H9 (cell line): ENCODE measurements at regions not wholly inside any gene's neighbourhood (a gene's known extent, or its start where the extent isn't known, plus 50 kb on each side); places are given as distances from the start of the nearest gene placed in this dataset.
"Not testable (repeated sequence)": the region's sequence is repeated elsewhere in the genome, so short reads cannot be mapped to it uniquely, and the experiment has no call there.

ENCODE experiments used
- DNase-seq: peaks from one replicate; pipeline ENCODE4 v3.0.0-alpha.2; 2017
- H2AFZ ChIP-seq: one replicate; pipeline ENCODE4 v1.6.1; 2013; ENCODE audit warnings: mild to moderate bottlenecking, low read length, control low read depth, moderate library complexity
- H2AK5ac ChIP-seq: 2 replicates; pipeline ENCODE4 v1.6.1; 2013; ENCODE audit warnings: low read length, control low read depth, mixed read lengths; ENCODE audit not compliant: insufficient read length
- H2BK120ac ChIP-seq: one replicate; pipeline ENCODE4 v1.6.1; 2013; ENCODE audit warnings: low read depth, mild to moderate bottlenecking, low read length, control low read depth, inconsistent platforms; ENCODE audit not compliant: poor library complexity, severe bottlenecking
- H2BK12ac ChIP-seq: 2 replicates; pipeline ENCODE4 v1.6.1; 2013; ENCODE audit warnings: low read length, control low read depth, mixed read lengths, low read depth; ENCODE audit not compliant: insufficient read length
- H2BK15ac ChIP-seq: 2 replicates; pipeline ENCODE4 v1.6.1; 2013; ENCODE audit warnings: low read depth, low read length, control low read depth
- H2BK20ac ChIP-seq: one replicate; pipeline ENCODE4 v1.6.1; 2013; ENCODE audit warnings: low read depth, mild to moderate bottlenecking, low read length, control low read depth, inconsistent platforms; ENCODE audit not compliant: poor library complexity, severe bottlenecking
- H2BK5ac ChIP-seq: 2 replicates; pipeline ENCODE4 v1.6.1; 2013; ENCODE audit warnings: low read length, control low read depth, mixed read lengths; ENCODE audit not compliant: insufficient read length
- H3K14ac ChIP-seq: 2 replicates; pipeline ENCODE4 v1.6.1; 2013; ENCODE audit warnings: low read length, control low read depth; ENCODE audit not compliant: insufficient read depth
- H3K18ac ChIP-seq: 2 replicates; pipeline ENCODE4 v1.6.1; 2013; ENCODE audit warnings: low read depth, mild to moderate bottlenecking, mixed read lengths, low read length, control low read depth; ENCODE audit not compliant: insufficient read length
- H3K23ac ChIP-seq: 2 replicates; pipeline ENCODE4 v1.6.1; 2013; ENCODE audit warnings: low read length, control low read depth, mixed read lengths, low read depth; ENCODE audit not compliant: insufficient read length
- H3K23me2 ChIP-seq: 2 replicates; pipeline ENCODE4 v1.6.1; 2013; ENCODE audit warnings: low read depth, mild to moderate bottlenecking, mixed read lengths, low read length, control low read depth; ENCODE audit not compliant: insufficient read length, poor library complexity, severe bottlenecking
- H3K27ac ChIP-seq: 2 replicates; pipeline ENCODE4 v1.5.1; 2013; ENCODE audit warnings: low read length, control low read depth, mixed read lengths, low read depth; ENCODE audit not compliant: insufficient read length
- H3K27me3 ChIP-seq: 2 replicates; pipeline ENCODE4 v1.6.1; 2013; ENCODE audit warnings: low read length, control low read depth, inconsistent platforms; ENCODE audit not compliant: insufficient read depth
- H3K4ac ChIP-seq: 2 replicates; pipeline ENCODE4 v1.6.1; 2013; ENCODE audit warnings: low read depth, mild to moderate bottlenecking, control low read depth, inconsistent platforms, low read length, moderate library complexity
- H3K4me1 ChIP-seq: 2 replicates; pipeline ENCODE4 v1.6.1; 2013; ENCODE audit warnings: low read length, control low read depth, inconsistent platforms; ENCODE audit not compliant: insufficient read depth
- H3K4me2 ChIP-seq: 2 replicates; pipeline ENCODE4 v1.6.1; 2013; ENCODE audit warnings: low read length, control low read depth, mixed read lengths; ENCODE audit not compliant: insufficient read length, insufficient read depth
- H3K56ac ChIP-seq: 2 replicates; pipeline ENCODE4 v1.6.1; 2013; ENCODE audit warnings: low read depth, mild to moderate bottlenecking, mixed read lengths, low read length, control low read depth; ENCODE audit not compliant: insufficient read length
- H3K79me1 ChIP-seq: 2 replicates; pipeline ENCODE4 v1.6.1; 2013; ENCODE audit warnings: low read depth, mild to moderate bottlenecking, moderate library complexity, low read length, control low read depth, inconsistent platforms; ENCODE audit not compliant: insufficient read depth, poor library complexity, severe bottlenecking
- H3K79me2 ChIP-seq: 2 replicates; pipeline ENCODE4 v1.6.1; 2013; ENCODE audit warnings: low read length, control low read depth, inconsistent platforms; ENCODE audit not compliant: insufficient read depth
- H3K9ac ChIP-seq: 2 replicates; pipeline ENCODE4 v1.6.1; 2013; ENCODE audit warnings: low read length, control low read depth, mixed read lengths; ENCODE audit not compliant: insufficient read length; ENCODE audit errors: extremely low read depth
- H3K9me3 ChIP-seq: one replicate; pipeline ENCODE4 v1.6.1; 2013; ENCODE audit warnings: low read depth, low read length, inconsistent platforms; ENCODE audit not compliant: control insufficient read depth
- H3T11ph ChIP-seq: one replicate; pipeline ENCODE4 v1.6.1; 2013; ENCODE audit warnings: mild to moderate bottlenecking, low read length, control low read depth, inconsistent platforms
- H4K20me1 ChIP-seq: one replicate; pipeline ENCODE4 v1.6.1; 2013; ENCODE audit not compliant: control insufficient read depth, insufficient read length, insufficient read depth
- H4K5ac ChIP-seq: 2 replicates; pipeline ENCODE4 v1.6.1; 2013; ENCODE audit warnings: low read depth, mild to moderate bottlenecking, mixed read lengths, low read length, control low read depth; ENCODE audit not compliant: insufficient read length
- H4K8ac ChIP-seq: replicated peaks from 2 replicates; pipeline ENCODE4 v1.6.1; 2013; ENCODE audit warnings: low read length, control low read depth, mixed read lengths, low read depth; ENCODE audit not compliant: insufficient read length
- H4K91ac ChIP-seq: 2 replicates; pipeline ENCODE4 v1.6.1; 2013; ENCODE audit warnings: low read depth, mild to moderate bottlenecking, moderate library complexity, mixed read lengths, low read length, control low read depth; ENCODE audit not compliant: insufficient read length
- H3K27ac Mint-ChIP-seq, 3 experiments: 2 replicates in 2 of 3; 3 replicates in 1 of 3; pipeline ENCODE4 v1.8.0; 2020 to 2021; ENCODE audit warnings: mixed read lengths in 3 of 3, mild to moderate bottlenecking in 1 of 3, moderate library complexity in 1 of 3
- H3K27me3 Mint-ChIP-seq: 2 replicates; pipeline ENCODE4 v1.8.0; 2021; ENCODE audit warnings: low read depth, mild to moderate bottlenecking, moderate library complexity, mixed read lengths
- H3K36me3 Mint-ChIP-seq, 3 experiments: 2 replicates in 2 of 3; 3 replicates in 1 of 3; pipeline ENCODE4 v1.8.0; 2020 to 2021; ENCODE audit warnings: low read depth in 3 of 3, mixed read lengths in 3 of 3; ENCODE audit not compliant: insufficient read depth in 1 of 3
- H3K4me1 Mint-ChIP-seq, 2 experiments: 2 replicates each; pipeline ENCODE4 v1.8.0; 2020; ENCODE audit warnings: mixed read lengths in 2 of 2
- H3K4me3 Mint-ChIP-seq, 2 experiments: 2 replicates in 1 of 2; 3 replicates in 1 of 2; pipeline ENCODE4 v1.8.0; 2020 to 2021; ENCODE audit warnings: mild to moderate bottlenecking in 2 of 2, mixed read lengths in 2 of 2, moderate library complexity in 1 of 2
- H3K9me3 Mint-ChIP-seq, 2 experiments: 2 replicates in 1 of 2; 3 replicates in 1 of 2; pipeline ENCODE4 v1.8.0; 2020; ENCODE audit warnings: mild to moderate bottlenecking in 2 of 2, mixed read lengths in 2 of 2, moderate library complexity in 1 of 2
- WGBS: extraction: QIAGEN DNeasy Blood & Tissue Kit; methylation state at CpG from one replicate; pipeline ENCODE4 v1.1.7; 2013; ENCODE audit warnings: missing lambda C conversion rate, low lambda C conversion rate, mixed read lengths; ENCODE audit not compliant: insufficient read length; ENCODE audit errors: extremely low coverage; 5-methylcytosine and 5-hydroxymethylcytosine counted together
- TF ChIP-seq, protein P1 (sequence below): fragments of 200-600 bp; sonication (generic); conservative IDR thresholded peaks from 3 replicates; pipeline ENCODE4 v1.8.0; 2021; ENCODE audit warnings: antibody characterized with exemption, mild to moderate bottlenecking

DNA sequence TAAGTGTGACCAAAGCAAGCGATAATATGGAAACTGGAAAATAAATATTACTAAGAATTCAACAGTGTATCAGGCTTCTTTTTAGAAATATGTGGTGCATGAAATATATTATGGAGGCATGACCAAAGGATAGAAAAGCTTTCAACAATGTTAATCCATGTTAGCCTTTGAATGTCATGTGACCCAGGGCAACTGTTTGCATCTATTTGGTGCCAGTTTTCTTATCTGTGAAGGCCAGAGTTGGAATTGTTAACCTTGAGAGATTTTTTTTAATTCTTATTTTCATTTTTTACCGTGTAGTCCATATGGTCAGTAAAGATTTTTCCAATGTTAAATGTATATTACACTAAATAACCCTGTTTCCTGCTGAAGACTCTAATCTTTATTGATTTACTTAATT is 411.1 kb downstream of the BCKDHB start:
- no peaks in the 10 kb centered on the region for H3K79me2 ChIP-seq
- no peak overlapping the region for H3K9ac ChIP-seq
- no peak overlapping the region for H4K91ac ChIP-seq
- H3K79me1 ChIP-seq = no peaks in the 10 kb centered on the region
- no peak overlapping the region for H3K27ac ChIP-seq
- Mint-ChIP-seq H3K27me3 (no peaks in the 10 kb centered on the region), H3K4me3 (no peak overlapping the region), H3K27ac (peak overlapping the region; percentile 13 to 94 (median 77); a peak in 3 of 7 replicates), H3K9me3 (peaks cover 16 to 18% of the 10 kb centered on the region in 2 experiments), H3K36me3 (peaks cover 20 to 22% (median 20%) of the 10 kb centered on the region in 3 experiments), H3K4me1 (peaks cover 24 to 29% of the 10 kb centered on the region in 2 experiments)
- no peak overlapping the region for H2BK20ac ChIP-seq
- H2AK5ac ChIP-seq = no peak overlapping the region
- peaks cover 2% of the 10 kb centered on the region; the same call in 1 of the 2 replicates for H3K4me1 ChIP-seq
- H3K23ac ChIP-seq = no peak overlapping the region
- WGBS = no CpG with 5 or more reads among the region's 2 CpGs
- no peak overlapping the region for H4K8ac ChIP-seq
- H4K20me1 ChIP-seq = no peaks in the 10 kb centered on the region
- H3K23me2 ChIP-seq = no peaks in the 10 kb centered on the region
- H3K4me2 ChIP-seq = no peak overlapping the region
- no peak for DNase-seq
- no peak overlapping the region for H2BK12ac ChIP-seq
- no peak overlapping the region for H3K14ac ChIP-seq
- no peak overlapping the region for H2BK120ac ChIP-seq
- no peak overlapping the region for H2AFZ ChIP-seq
- no peaks in the 10 kb centered on the region for H3K9me3 ChIP-seq
- TF ChIP-seq, protein P1, sequence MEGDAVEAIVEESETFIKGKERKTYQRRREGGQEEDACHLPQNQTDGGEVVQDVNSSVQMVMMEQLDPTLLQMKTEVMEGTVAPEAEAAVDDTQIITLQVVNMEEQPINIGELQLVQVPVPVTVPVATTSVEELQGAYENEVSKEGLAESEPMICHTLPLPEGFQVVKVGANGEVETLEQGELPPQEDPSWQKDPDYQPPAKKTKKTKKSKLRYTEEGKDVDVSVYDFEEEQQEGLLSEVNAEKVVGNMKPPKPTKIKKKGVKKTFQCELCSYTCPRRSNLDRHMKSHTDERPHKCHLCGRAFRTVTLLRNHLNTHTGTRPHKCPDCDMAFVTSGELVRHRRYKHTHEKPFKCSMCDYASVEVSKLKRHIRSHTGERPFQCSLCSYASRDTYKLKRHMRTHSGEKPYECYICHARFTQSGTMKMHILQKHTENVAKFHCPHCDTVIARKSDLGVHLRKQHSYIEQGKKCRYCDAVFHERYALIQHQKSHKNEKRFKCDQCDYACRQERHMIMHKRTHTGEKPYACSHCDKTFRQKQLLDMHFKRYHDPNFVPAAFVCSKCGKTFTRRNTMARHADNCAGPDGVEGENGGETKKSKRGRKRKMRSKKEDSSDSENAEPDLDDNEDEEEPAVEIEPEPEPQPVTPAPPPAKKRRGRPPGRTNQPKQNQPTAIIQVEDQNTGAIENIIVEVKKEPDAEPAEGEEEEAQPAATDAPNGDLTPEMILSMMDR = no peak
- no peak overlapping the region for H3T11ph ChIP-seq
- no peak overlapping the region for H3K56ac ChIP-seq
- no peak overlapping the region for H3K4ac ChIP-seq
- H3K27me3 ChIP-seq = no peaks in the 10 kb centered on the region
- no peak overlapping the region for H2BK15ac ChIP-seq
- H3K18ac ChIP-seq = no peak overlapping the region
- no peak overlapping the region for H4K5ac ChIP-seq
- no peak overlapping the region for H2BK5ac ChIP-seq

DNA sequence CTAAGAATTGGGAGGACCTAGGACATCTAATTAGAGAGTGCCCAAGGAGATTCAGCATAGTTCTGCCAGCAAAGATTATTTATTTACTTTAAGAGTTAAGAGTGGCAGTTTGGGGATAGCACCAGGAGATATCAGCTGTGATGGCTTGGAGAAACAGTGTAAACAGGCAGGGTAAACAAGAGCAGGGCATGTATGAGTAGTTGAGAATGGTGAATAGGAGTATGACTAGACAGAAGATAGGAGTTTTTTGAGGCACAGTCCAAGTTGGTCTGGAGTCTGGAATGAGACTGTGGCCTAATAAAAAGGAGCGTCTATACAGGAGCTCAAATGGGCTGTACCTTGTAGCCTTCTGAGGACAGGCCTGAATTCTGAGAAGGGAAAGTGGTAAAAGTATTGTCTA is 404.1 kb downstream of the BCKDHB start:
- H2BK12ac ChIP-seq, H4K91ac ChIP-seq, DNase-seq, H3T11ph ChIP-seq, H3K4me2 ChIP-seq, H3K27ac Mint-ChIP-seq, H3K4me3 Mint-ChIP-seq, H3K79me1 ChIP-seq, H3K79me2 ChIP-seq, H3K4me1 ChIP-seq, H2AK5ac ChIP-seq, H3K9ac ChIP-seq, H4K8ac ChIP-seq, H3K18ac ChIP-seq, H4K20me1 ChIP-seq, H2BK15ac ChIP-seq, H3K4ac ChIP-seq, H2BK20ac ChIP-seq, H3K4me1 Mint-ChIP-seq, H2BK120ac ChIP-seq, H3K23me2 ChIP-seq, H3K23ac ChIP-seq, H3K14ac ChIP-seq, H3K27ac ChIP-seq, H3K27me3 ChIP-seq, H2AFZ ChIP-seq, H4K5ac ChIP-seq, H3K9me3 ChIP-seq, H3K56ac ChIP-seq, H2BK5ac ChIP-seq, H3K27me3 Mint-ChIP-seq: not testable (repeated sequence)
- no CpG with 5 or more reads among the region's 1 CpG for WGBS
- H3K9me3 Mint-ChIP-seq = peaks cover 16% of the 10 kb centered on the region in 2 experiments
- H3K36me3 Mint-ChIP-seq = peaks cover 15 to 17% (median 16%) of the 10 kb centered on the region in 3 experiments
